22Rv1 (cell line): ENCODE measurements at regions not wholly inside any gene's neighbourhood (a gene's known extent, or its start where the extent isn't known, plus 50 kb on each side); places are given as distances from the start of the nearest gene placed in this dataset.

ENCODE experiments used
- CTCF ChIP-seq: fragments of 450-650 bp; IDR thresholded peaks from 2 replicates; pipeline ENCODE4 v1.5.1; 2017; ENCODE audit warnings: mild to moderate bottlenecking
- ZFX ChIP-seq: fragments of 450-650 bp; IDR thresholded peaks from 2 replicates; pipeline ENCODE4 v1.6.1; 2017; ENCODE audit warnings: antibody characterized with exemption, borderline replicate concordance

GRCh38 chr10:111686796-111687195 is 496.8 kb downstream of the GPAM start:
- TF ChIP-seq CTCF (no peak), ZFX (no peak)
